GM18868 (cell line): ENCODE measurements at regions not wholly inside any gene's neighbourhood (a gene's known extent, or its start where the extent isn't known, plus 50 kb on each side); places are given as distances from the start of the nearest gene placed in this dataset.
"Not testable (repeated sequence)": the region's sequence is repeated elsewhere in the genome, so short reads cannot be mapped to it uniquely, and the experiment has no call there.

ENCODE experiments used
- ATAC-seq: cut with Tn5 transposase; IDR thresholded peaks from one replicate; pipeline ENCODE4 v1.9.1; 2021; ENCODE audit warnings: mild to moderate bottlenecking, moderate library complexity; ENCODE audit not compliant: unreplicated experiment

DNA sequence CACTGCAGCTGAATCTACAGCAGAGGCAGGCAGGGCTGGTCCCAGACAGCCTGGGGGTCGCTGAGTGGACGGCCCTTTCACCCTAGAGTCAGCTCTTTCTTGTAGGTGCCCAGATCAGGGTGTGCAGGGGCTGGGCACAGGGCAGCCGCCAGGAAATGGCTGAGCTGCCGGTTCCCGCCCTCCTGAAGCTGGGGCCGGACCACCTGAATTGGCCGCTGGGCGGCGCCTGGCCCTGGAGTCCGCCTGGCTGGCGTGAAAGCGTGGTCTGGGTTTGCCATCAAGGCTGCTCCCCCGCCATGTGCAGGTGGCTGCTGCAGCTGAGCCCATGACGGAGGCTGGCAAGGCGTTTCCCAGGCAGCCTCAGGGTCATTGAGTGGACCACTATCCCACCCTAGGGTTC is 85.7 kb downstream of the POTEM start:
- ATAC-seq = not testable (repeated sequence)

DNA sequence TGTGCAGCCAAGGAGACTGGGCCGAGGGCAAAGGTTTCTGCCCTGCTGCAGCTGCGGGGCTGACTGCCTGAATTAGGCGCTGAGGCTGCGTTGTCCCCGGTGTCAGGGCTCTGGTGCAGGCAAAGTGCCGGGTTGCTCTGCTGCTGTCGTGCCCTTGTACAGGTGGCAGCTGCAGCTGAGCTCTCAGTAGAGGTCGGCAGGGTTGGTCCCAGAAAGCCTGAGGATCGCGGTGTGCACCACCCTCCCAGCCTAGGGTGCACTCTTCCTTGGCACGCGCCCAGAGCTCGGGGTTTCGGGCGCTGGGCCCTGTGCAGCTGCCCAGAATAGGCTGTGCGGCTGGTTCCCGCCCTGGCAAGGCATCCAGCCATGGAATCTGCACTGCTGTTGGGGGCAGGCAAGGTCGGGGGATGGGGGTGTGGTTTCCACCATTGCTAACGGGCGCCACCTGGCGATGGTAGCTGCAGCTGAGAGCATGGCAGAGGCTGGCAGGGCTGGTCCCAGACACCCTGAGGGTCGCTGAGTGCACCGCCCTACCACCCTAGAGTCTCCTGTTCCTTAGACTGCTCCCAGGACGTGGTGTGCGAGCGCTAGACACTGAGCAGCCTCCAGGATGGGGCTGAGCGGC is 86.3 kb downstream of the POTEM start:
- peak; percentile 72 for ATAC-seq

DNA sequence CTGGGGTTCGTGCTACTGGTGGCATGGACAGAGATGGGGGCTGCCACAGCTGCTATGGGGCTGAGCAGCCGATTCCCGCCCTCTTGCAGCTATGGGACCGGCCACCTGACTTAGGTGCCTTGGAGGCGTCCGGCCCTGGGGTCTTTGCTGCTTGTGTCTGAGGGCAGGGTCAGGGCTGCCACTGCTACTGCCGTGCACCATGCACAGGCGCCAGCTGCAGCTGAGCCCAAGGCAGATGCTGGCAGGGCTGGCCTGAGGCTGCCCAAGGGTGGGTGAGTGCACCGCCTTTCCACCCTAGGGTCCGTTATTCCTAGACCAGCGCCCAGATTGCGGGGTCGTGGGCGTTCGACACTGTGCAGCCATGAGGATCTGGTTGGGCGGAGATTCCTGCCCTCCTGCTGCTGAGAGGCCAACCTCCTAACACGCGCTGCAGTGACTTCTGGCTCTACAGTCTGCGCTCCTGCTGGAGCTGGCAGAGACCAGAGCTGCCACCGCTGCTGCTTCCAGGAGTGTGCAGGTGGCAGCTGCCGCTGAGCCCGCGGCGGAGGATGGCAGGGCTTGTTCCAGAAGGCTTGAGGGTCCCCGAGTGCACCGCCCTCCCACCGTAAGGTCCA is 87.0 kb downstream of the POTEM start:
- not testable (repeated sequence) for ATAC-seq

DNA sequence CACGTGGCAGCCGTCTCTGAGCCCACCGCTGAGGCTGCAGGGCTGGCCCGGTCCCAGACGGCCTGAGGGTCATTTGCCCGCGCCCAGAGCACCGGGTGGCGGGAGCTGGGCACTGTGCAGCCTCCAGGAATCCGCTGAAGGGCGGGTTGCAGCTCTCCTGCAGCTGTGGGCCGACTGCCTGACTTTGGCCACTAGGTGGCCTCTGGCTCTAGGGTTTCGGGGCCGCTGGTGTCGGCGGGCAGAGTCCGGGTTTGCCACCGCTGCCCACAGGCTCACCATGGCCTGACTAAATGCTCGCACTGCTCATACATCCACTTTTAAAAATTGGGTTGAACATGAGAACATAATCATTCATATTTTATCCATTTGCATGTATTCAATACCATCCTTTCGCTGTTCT is 87.7 kb downstream of the POTEM start:
- ATAC-seq = peak; percentile 63

DNA sequence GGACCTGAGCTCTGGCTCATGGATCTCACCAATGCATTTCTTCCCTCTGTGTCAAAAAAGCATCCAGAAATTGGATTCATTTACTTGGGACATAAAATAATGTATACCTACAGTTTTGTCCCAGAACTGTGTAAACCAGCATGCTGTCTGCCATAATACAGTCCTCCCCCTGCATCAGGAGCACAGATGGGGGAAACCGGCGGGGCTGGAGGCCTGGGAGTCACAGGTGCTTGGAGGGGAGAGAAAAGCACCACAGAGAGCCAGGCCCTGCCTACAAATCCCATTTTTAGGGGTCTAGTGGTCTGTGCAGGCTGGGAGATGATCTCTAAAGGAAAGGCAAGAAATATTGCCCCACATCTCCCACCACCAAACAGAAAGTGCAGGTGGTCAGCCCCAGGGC is 91.8 kb downstream of the POTEM start:
- ATAC-seq = not testable (repeated sequence)

DNA sequence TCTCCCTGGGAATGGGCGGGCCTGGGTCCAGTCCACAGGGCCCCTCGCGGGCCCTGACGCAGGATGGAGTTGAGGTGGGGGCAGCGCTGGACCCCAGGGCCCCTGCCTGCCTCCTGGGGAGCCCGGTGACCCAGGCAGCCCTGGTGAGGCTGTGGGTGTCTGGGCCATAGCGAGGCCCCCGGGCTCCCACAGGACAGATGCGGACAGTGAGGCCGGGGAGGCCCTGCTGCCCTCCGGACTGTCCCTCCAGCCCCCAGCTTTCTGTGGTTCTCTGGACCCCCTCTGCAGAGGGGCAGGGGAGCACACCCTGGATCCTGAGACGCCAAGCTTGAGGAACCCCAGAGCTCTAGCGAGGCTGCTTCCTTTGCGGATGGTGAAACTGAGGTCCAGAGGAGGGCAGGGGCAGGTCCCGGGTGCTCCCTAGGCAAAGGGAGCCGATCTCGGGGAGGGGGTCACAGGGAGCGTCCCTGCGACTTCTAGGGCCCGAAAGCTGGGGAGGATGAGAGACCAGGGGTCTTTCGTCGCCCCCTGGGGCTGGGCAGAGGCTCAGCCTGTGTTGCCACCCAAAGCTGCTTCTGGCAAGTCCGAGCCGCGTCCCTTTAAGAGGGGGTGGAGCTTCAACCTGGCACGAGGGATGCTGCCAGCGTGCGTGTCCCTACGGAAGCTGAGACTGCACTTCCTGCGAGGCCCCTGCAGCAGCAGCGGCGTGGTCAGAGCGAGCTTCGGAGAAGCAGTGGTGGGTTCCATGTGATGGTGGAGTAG is 94.6 kb downstream of the POTEM start:
- not testable (repeated sequence) for ATAC-seq

DNA sequence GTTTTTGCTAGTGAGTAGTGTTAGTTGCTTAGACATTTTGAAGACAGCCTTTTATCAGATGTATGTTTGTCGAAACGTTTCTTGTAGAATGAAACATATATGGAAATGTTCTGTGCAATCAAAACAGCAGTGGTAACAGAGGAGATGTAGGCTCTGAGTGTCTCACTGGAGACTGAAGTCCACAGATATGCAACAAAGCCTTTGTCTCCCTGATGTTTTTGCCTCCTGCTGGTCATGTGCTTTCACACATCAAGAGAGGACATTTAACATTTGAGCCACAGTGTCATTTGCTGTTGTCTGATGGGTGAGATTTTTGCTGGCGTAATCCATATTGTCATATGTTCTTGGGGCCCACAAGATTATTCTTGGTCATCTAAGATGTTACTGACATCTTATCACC is 101.7 kb downstream of the POTEM start:
- not testable (repeated sequence) for ATAC-seq

DNA sequence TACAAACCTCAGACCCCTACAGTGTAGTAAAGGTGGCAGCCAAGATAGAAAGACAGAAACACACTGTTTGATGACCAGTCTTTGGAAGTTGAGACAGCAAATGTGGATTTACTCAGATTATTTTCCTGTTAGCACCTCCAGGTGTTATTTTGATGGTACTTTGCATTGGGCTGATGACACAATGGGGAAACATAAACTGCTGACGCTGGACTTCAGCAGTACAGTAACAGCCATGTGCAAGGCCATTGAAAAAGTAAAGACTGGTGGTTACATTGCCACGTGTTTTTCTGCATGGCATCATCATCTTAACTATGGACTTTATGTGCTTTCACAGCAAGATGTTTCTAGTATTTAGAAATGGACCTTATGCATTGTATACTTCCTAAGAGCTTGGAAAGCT is 105.3 kb downstream of the POTEM start:
- ATAC-seq = not testable (repeated sequence)

DNA sequence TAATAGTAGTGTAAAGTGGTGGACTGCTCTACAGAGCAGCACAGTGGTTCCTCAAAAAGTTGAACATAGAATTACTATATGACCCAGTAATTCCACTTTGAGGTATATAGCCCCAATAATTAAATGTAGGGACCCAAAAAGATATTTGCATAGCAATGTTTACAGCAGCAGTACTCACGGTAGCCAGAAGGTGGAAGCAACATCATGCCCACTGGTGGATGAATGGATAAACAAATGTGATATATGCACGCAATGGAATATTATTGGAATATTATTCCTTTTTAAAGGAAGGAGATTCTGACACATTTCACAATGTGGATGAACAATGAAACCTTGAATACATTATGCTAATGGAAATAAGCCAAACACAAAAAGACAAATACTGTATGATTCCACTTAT is 121.4 kb downstream of the POTEM start:
- not testable (repeated sequence) for ATAC-seq

DNA sequence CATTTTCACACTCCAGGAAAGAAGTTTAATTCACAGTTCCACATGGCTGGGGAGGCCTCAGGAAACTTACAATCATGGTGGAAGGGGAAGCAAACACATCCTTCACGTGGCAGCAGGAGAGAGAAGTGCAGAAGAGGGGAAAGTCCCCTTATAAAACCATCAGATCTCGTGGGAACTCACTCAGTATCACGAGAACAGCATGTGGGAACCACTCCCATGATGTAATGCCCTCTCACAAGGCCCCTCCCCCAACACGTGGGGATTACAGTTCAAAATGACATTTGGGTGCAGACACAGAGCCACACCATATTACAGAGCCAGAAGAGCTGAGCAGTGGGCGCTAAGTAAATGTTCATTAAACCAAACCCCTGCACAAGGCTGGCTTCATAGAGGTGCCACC is 126.0 kb downstream of the POTEM start:
- ATAC-seq = not testable (repeated sequence)

DNA sequence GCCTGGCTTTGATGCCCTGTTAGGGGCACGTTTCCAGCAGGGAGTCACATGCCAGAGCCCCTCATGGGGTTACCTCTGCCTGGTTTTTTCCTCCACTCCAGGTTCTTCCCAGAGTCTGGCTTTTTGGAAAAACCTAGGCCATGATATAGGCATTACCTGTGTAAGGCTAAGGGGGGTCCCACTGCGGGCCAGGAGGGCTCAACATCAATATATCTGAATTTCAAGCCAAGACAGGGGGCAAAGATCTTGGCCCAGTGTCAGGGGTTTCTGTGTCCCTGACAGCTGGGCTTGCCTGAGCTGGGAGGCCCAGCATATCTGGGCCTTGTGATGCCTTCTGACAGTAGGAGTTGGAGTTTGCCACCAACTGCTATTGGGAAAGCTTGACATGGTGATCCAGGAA is 127.5 kb downstream of the POTEM start:
- ATAC-seq = not testable (repeated sequence)

DNA sequence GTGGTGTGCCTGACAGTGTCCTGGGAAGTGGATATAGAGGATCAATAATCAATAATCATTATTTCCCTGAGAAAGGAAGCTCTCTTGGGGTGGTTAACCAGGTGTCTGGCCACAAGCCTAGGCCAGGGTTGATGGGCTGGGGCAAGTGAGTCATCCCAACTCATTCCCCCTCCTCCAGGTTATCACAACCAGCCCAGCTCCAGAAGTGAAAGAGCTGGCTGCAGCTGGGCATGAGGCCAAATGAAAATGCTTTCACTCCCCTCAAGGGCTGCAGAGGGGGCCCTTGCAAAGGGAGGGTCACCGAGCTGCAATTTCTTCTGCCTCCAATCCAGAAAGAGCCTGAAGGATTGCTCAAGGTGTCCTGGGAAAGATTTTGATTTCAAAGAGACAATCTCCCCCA is 127.9 kb downstream of the POTEM start:
- not testable (repeated sequence) for ATAC-seq

DNA sequence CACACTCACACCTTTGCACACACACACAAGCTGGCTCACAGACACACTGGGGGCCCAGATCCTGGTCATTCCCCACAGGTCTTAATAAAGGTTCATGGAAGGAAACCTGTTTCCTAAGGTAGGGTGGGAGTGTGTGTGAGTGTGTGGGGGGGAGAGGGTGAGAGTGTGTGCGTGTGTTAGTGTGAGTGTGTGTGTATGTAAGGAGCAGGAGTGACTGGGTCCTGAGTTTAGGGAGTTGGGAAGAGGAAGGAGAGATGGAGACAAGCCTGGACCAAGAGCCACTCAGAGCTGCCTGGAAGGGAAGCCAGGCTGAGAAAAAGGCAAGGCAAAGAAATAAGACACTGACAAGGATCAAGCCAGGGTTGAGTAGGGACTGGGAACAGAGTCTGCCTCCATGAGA is 129.2 kb downstream of the POTEM start:
- not testable (repeated sequence) for ATAC-seq

DNA sequence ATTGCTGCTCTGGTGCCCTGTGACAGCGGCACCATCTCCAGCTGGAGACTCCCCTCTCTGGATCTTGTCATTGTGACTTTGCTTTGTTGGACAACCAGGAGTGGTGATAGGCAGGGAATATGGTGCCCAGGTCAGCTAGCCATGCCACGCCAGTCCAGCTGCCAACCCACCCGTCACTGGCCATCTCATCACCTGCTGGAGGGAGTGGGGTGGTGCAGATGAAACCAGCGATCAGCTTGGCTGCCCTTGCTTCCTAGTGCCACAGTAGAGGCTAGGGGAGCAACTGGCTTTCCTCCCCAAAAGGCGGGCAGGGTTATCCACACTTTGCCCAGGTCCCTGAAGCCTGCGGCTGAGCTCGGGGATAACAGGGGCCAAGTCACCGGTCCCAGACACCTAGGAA is 129.6 kb downstream of the POTEM start:
- ATAC-seq = not testable (repeated sequence)

DNA sequence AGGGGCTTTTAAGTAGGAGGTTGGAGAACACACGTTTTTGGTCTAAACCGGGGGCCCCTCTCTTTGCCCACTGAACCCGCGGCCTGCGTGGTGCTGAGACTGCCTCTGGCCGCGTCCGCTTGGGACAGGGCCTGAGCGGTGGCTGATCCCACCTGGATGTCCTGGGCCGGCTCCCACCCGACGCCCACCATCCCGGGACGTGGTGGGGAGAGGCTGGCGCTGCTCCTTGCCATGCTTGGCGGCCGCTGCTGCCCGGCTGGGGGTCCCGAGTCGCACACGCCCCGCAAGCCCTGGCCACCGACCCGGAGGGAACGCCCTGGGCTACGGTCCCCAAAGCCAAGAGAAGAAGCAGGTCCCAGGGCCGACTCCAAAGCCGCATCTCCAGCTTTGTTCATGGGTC is 130.1 kb downstream of the POTEM start:
- not testable (repeated sequence) for ATAC-seq

DNA sequence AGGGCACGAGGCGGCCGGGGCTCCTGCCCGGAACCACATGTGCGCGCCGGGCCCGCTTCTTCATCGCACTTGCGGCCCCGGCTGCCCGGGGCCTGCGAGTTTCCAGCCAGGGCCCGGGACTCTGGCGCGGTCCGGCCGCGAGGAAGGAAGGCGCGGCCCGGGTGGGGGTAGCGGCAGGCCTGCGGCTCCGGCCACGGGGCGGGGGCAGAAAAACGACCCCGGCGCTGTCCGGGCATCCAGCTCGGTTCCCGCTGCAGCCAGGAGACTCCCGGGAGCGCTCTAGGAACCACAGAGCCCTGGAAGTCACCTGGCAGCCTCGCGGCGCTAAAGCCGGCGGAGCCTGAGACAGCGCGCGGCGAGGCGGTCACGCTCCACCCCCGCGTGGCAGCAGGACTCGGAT is 130.5 kb downstream of the POTEM start:
- not testable (repeated sequence) for ATAC-seq

DNA sequence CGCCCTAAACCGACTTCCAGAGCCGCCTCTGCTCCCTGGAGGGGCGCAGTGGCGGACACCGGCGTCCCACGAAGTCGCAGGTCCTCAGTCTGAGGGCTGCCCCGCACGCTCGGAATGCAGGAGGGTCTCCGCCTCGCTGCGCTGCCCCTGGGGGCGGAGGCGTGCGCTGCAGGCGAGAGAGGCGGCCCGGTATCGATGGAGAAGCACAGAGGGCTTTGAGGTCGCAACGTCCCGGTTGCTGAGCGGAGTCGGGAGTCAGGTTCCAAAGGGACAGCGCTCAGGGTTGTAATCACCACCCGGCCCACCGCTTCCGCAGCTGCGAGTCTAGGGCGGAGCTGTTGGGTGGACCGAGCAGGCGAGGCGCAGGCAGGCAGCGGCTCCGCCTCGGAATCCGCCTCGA is 131.0 kb downstream of the POTEM start:
- not testable (repeated sequence) for ATAC-seq

DNA sequence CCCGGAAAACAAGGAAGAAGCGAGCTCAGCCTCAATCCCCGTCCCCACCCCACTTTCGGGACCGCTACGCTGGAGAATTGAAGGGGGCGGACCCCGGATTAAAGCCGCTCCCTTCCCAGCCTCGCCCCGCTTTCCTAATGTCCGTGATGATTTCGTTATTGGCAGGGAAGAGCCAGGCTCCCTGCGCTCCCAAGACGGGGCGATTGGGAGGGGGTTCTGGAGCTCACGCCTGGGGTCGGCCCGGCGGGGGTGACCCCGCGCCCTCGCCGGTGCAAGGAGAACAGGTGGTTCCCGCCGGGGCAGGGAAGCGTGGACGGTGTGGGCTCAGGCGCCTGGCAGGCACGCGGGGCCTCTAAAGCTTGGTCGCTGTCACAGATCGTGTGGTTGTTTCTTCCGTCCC is 131.5 kb downstream of the POTEM start:
- not testable (repeated sequence) for ATAC-seq

DNA sequence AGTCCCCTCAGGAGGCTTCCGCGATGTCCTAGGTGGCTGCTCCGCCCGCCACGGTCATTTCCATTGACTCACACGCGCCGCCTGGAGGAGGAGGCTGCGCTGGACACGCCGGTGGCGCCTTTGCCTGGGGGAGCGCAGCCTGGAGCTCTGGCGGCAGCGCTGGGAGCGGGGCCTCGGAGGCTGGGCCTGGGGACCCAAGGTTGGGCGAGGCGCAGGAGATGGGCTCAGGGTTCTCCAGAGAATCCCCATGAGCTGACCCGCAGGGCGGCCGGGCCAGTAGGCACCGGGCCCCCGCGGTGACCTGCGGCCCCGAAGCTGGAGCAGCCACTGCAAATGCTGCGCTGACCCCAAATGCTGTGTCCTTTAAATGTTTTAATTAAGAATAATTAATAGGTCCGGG is 132.1 kb downstream of the POTEM start:
- not testable (repeated sequence) for ATAC-seq

DNA sequence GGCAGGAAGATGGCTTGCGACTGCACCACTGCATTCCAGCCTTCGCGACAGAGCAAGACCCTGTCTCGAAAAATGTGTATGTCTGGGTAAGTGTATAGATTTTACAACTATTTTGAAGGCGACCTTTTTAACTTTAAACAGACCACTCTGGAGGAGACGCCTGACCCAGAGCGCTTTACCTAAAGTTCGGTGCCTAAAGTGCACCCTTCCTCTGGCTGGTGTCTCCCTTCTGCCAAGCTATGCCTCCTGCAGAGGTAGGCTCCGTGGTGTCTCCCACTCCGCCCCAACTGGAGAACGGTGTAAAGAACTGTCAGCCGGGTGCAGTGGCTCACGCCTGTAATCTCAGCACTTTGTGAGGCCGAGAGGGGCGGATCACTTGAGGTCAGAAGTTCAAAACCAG is 132.7 kb downstream of the POTEM start:
- not testable (repeated sequence) for ATAC-seq

DNA sequence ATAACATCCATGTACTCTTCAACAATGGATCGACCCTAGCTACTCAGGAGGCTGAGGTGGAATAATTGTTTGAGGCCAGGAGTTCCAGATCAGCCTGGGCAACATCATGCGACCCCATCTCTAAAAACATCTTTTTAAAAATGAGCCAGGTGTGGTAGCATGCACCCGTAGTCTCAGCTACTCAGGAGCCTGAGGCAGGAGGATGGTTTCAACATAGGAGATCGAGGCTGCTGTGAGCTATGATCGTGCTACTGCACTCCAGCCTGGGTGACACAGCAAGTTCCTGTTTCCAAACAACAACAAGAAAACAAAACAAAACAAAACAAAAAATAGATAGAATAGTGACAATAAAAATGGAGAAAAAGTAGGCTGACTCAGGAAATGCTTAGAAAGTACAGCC is 138.3 kb downstream of the POTEM start:
- ATAC-seq = not testable (repeated sequence)

DNA sequence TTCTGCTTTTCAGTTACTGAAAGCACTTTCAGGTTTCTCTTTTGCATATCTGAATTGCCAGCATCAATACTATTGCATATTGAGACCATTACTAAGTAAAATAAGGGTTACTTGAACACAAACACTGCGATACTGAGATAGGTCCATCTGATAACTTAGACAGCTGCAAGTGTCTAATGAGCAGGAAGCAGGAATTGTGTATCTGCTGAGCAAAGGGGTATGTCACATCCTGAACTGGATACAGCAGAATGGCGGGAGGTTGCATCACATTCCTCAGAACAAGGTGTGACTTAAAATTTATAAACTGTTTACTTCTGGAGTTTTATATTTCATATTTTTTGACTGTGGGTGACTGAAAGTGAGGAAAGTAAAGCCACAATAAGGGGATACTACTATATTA is 142.7 kb downstream of the POTEM start:
- ATAC-seq = not testable (repeated sequence)
